Neural progenitor cell (in vitro differentiated cells): ENCODE measurements at regions not wholly inside any gene's neighbourhood (a gene's known extent, or its start where the extent isn't known, plus 50 kb on each side); places are given as distances from the start of the nearest gene placed in this dataset.

Source experiments
- EZH2 ChIP-seq: fragments of 200-600 bp; sonication (generic); IDR thresholded peaks from 2 replicates; pipeline ENCODE4 v1.6.1; 2017; ENCODE audit warnings: antibody characterized with exemption, mild to moderate bottlenecking, moderate library complexity
- EZH2phosphoT487 ChIP-seq: fragments of 200-600 bp; sonication (generic); IDR thresholded peaks from 2 replicates; pipeline ENCODE4 v1.6.1; 2017; ENCODE audit warnings: antibody characterized with exemption
- TF ChIP-seq, protein P1 (sequence below): fragments of 200-600 bp; sonication (generic); IDR thresholded peaks from 2 replicates; pipeline ENCODE4 v1.5.1; 2017; ENCODE audit warnings: antibody characterized with exemption, mild to moderate bottlenecking

DNA sequence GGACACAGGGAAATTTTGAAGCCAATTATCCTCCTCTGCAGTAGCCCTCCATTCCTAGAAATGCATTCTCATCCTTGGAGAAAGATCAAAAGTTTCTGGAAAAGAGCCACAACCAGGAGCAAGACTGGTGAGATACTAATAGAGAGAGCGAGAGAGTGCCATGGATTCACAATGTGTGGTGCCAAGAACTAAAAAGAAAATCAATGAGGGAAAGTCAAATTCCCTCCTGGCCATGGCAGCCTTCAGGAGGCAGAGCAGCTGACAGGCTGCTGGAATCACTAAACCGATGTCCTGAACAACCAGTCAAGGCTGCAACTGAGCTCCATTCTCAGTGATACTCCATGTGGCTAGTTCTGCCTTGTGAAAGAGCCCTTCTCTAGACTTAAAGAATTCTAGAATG is 561.0 kb downstream of the SOX6 start:
- TF ChIP-seq, protein P1, sequence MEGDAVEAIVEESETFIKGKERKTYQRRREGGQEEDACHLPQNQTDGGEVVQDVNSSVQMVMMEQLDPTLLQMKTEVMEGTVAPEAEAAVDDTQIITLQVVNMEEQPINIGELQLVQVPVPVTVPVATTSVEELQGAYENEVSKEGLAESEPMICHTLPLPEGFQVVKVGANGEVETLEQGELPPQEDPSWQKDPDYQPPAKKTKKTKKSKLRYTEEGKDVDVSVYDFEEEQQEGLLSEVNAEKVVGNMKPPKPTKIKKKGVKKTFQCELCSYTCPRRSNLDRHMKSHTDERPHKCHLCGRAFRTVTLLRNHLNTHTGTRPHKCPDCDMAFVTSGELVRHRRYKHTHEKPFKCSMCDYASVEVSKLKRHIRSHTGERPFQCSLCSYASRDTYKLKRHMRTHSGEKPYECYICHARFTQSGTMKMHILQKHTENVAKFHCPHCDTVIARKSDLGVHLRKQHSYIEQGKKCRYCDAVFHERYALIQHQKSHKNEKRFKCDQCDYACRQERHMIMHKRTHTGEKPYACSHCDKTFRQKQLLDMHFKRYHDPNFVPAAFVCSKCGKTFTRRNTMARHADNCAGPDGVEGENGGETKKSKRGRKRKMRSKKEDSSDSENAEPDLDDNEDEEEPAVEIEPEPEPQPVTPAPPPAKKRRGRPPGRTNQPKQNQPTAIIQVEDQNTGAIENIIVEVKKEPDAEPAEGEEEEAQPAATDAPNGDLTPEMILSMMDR: no peak
- no peak for TF ChIP-seq EZH2
- TF ChIP-seq EZH2phosphoT487: no peak
